ENCODE measurements at regions not wholly inside any gene's neighbourhood (a gene's known extent, or its start where the extent isn't known, plus 50 kb on each side); places are given as distances from the start of the nearest gene placed in this dataset.

GRCh38 chr2:153074207-153074606 is 355.8 kb downstream of the ARL6IP6 start:
- ATAC-seq (no peak), DNase-seq (no peak)
- no peaks in the 10 kb centered on the region for H3K36me3 ChIP-seq (ENCODE audit: low read depth)
- no peaks in the 10 kb centered on the region for H3K9me3 ChIP-seq
- intact Hi-C loops (cut with DNase I, micrococcal nuclease) = no loop called here
- no peak overlapping the region for H3K4me3 ChIP-seq
- peaks cover 6% of the 10 kb centered on the region for H3K4me1 ChIP-seq (ENCODE audit: low read depth)
- TF ChIP-seq CTCF (IDR thresholded peaks at IDR 0.05) = no peak

GRCh38 chr2:153072813-153073212 is 354.4 kb downstream of the ARL6IP6 start:
- Histone ChIP-seq H3K9me3 (no peaks in the 10 kb centered on the region), H3K4me1 (ENCODE audit: low read depth) (peaks cover 4% of the 10 kb centered on the region), H3K36me3 (ENCODE audit: low read depth) (no peaks in the 10 kb centered on the region), H3K4me3 (no peak overlapping the region)
- ATAC-seq = no peak
- intact Hi-C loops (cut with DNase I, micrococcal nuclease) = no loop called here
- TF ChIP-seq CTCF (IDR thresholded peaks at IDR 0.05) = no peak
- DNase-seq = no peak

GRCh38 chr2:153072077-153072476 is 353.7 kb downstream of the ARL6IP6 start:
- no peaks in the 10 kb centered on the region for H3K36me3 ChIP-seq (ENCODE audit: low read depth)
- intact Hi-C loops (cut with DNase I, micrococcal nuclease) = no loop called here
- no peaks in the 10 kb centered on the region for H3K4me1 ChIP-seq (ENCODE audit: low read depth)
- no peaks in the 10 kb centered on the region for H3K9me3 ChIP-seq
- no peak for TF ChIP-seq CTCF (IDR thresholded peaks at IDR 0.05)
- DNase-seq (no peak), ATAC-seq (no peak)
- H3K4me3 ChIP-seq = no peak overlapping the region

- Histone ChIP-seq H3K4me3 (no peak overlapping the region), H3K4me1 (ENCODE audit: low read depth) (no peaks in the 10 kb centered on the region), H3K9me3 (no peaks in the 10 kb centered on the region), H3K36me3 (ENCODE audit: low read depth) (no peaks in the 10 kb centered on the region)
- TF ChIP-seq CTCF (IDR thresholded peaks at IDR 0.05) = no peak
- ATAC-seq (no peak), DNase-seq (no peak)
- intact Hi-C loops (cut with DNase I, micrococcal nuclease) = no loop called here
Observed at GRCh38 chr2:153071090-153071489, 352.7 kb downstream of the ARL6IP6 start.

- no peak for ATAC-seq
- TF ChIP-seq CTCF (IDR thresholded peaks at IDR 0.05) = no peak
Observed at GRCh38 chr2:153068915-153069314, 350.5 kb downstream of the ARL6IP6 start.

GRCh38 chr2:153068052-153068451 is 349.6 kb downstream of the ARL6IP6 start:
- Histone ChIP-seq H3K9me3 (no peaks in the 10 kb centered on the region), H3K36me3 (ENCODE audit: low read depth) (no peaks in the 10 kb centered on the region), H3K4me3 (no peak overlapping the region), H3K4me1 (ENCODE audit: low read depth) (no peaks in the 10 kb centered on the region)
- no peak for TF ChIP-seq CTCF (IDR thresholded peaks at IDR 0.05)
- ATAC-seq = no peak
- DNase-seq = no peak
- intact Hi-C loops (cut with DNase I, micrococcal nuclease) = no loop called here

More at GRCh38 chr2:153068915-153069314, 350.5 kb downstream of the ARL6IP6 start:
- H3K36me3 ChIP-seq (ENCODE audit: low read depth) = no peaks in the 10 kb centered on the region
- no peak overlapping the region for H3K4me3 ChIP-seq
- intact Hi-C loops (cut with DNase I, micrococcal nuclease) = no loop called here
- DNase-seq = no peak
- no peaks in the 10 kb centered on the region for H3K9me3 ChIP-seq
- H3K4me1 ChIP-seq (ENCODE audit: low read depth) = no peaks in the 10 kb centered on the region

All from mucosa of descending colon (tissue), 3 donors.